ENCODE measurements at regions not wholly inside any gene's neighbourhood (a gene's known extent, or its start where the extent isn't known, plus 50 kb on each side); places are given as distances from the start of the nearest gene placed in this dataset.

GRCh38 chr4:12126474-12126873, 697.8 kb upstream of the HS3ST1 start:
- TF ChIP-seq POLR2AphosphoS5 (IDR thresholded peaks at IDR 0.05; ENCODE audit: low read depth) (no peak), EZH2phosphoT487 (IDR thresholded peaks at IDR 0.05; ENCODE audit: unreplicated experiment) (no peak)
